Uterus (tissue), 2 donors: ENCODE measurements at regions not wholly inside any gene's neighbourhood (a gene's known extent, or its start where the extent isn't known, plus 50 kb on each side); places are given as distances from the start of the nearest gene placed in this dataset.

Experiments
- POLR2A ChIP-seq, 2 donors: fragments of 450-650 bp; IDR thresholded peaks; one replicate each; pipeline ENCODE4 v1.6.1; 2016; ENCODE audit warnings: antibody characterized with exemption in 2 of 2, mild to moderate bottlenecking in 1 of 2, moderate library complexity in 1 of 2
- TF ChIP-seq, protein P1 (sequence below), 4 experiments: fragments of 200-600 bp in 2 of 4; fragments of 450-650 bp in 2 of 4; sonication (generic) in 2 of 4; IDR thresholded peaks; one replicate each; pipeline ENCODE4 v1.5.1; 2016 to 2019; ENCODE audit warnings: antibody characterized with exemption in 4 of 4, mild to moderate bottlenecking in 2 of 4, moderate library complexity in 1 of 4

DNA sequence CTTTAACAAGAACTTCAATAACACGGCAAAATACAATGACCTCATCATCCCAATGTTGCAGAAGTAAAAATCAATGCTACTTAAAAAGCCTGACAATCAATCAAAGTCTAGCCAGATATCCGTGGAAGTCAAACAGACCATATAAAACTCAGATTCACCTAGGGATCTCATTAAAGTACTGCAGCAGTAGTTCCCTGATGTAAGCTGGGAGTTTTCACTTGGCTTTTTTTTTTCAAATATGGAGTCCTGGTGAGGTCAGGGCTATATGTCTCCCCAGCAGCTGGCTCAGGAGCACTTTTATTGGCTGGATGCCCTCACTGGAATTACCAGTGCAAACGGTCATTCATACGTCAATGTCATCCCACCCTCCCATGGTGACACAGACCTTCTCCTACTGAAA lies 220.6 kb upstream of the SLC30A5 start:
- TF ChIP-seq, protein P1, sequence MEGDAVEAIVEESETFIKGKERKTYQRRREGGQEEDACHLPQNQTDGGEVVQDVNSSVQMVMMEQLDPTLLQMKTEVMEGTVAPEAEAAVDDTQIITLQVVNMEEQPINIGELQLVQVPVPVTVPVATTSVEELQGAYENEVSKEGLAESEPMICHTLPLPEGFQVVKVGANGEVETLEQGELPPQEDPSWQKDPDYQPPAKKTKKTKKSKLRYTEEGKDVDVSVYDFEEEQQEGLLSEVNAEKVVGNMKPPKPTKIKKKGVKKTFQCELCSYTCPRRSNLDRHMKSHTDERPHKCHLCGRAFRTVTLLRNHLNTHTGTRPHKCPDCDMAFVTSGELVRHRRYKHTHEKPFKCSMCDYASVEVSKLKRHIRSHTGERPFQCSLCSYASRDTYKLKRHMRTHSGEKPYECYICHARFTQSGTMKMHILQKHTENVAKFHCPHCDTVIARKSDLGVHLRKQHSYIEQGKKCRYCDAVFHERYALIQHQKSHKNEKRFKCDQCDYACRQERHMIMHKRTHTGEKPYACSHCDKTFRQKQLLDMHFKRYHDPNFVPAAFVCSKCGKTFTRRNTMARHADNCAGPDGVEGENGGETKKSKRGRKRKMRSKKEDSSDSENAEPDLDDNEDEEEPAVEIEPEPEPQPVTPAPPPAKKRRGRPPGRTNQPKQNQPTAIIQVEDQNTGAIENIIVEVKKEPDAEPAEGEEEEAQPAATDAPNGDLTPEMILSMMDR (IDR thresholded peaks at IDR 0.05): no peak
- no peak for TF ChIP-seq POLR2A (IDR thresholded peaks at IDR 0.05)
